ENCODE measurements at regions not wholly inside any gene's neighbourhood (a gene's known extent, or its start where the extent isn't known, plus 50 kb on each side); places are given as distances from the start of the nearest gene placed in this dataset.

DNA sequence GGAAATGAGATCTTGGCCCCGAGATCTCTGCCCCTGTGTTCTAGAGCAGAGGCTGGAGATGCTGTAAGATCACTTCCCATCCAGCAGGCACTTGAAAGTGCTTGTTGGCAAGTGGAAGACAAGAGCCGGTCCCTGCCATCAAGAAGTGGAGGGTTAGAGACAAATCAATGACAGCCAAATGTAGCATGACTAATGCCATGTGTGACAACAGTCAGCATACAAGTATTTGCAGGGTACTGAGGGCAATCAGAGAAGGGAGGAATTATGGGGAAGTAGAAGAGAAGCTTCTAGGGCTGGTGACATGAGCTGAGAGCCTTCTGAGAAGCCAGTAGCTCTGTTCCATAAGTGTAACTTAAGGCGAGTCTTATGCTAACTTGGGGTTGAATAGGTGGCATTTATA, 58.6 kb downstream of the TMEM17 start:
- DNase-seq = no peak

DNA sequence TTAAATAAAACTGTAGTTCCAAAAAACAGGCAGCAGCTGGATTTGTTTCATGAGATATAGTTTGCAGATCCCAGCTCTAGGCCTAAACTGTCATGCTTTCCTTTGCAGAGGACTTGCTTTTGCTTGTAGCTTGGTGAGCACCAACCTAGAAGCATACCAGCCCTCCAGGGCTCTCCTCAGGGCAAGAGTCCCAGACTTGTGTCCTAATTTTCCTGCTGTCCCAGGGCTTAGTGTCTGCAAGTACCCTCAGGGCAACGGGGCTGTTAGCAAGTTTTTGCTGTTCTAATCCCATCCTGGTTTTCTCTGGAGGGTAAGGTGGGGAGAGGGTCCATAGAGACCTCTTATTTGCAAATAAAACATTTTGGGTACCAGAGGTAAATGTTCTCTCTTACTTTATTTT, 59.5 kb downstream of the TMEM17 start:
- no peak for DNase-seq

GRCh38 chr2:62443886-62444285, 62.1 kb downstream of the TMEM17 start:
- DNase-seq = no peak

- no peak for DNase-seq
Observed at GRCh38 chr2:62443471-62443870, 62.5 kb downstream of the TMEM17 start.

DNA sequence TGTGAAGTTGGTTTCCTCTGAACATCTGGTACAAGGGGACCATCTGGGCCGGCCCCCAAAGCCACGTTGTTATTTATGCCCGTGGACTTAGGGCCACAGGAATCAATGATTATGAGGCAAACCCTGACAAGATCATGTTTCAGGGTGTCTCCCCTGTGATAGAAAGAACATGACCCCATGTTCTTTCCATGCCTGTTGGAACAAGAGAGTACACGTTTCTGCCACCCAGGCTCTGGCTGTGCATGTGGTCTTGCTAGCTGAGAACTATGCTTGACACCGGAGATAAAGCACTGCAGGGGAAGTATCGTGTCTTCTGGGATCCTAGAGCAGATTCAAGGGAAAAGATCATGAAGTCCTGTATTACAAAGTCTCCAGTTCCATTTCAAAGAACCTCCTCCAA, 64.2 kb downstream of the TMEM17 start:
- no peak for DNase-seq

GRCh38 chr2:62441421-62441820, 64.6 kb downstream of the TMEM17 start:
- DNase-seq = no peak

DNA sequence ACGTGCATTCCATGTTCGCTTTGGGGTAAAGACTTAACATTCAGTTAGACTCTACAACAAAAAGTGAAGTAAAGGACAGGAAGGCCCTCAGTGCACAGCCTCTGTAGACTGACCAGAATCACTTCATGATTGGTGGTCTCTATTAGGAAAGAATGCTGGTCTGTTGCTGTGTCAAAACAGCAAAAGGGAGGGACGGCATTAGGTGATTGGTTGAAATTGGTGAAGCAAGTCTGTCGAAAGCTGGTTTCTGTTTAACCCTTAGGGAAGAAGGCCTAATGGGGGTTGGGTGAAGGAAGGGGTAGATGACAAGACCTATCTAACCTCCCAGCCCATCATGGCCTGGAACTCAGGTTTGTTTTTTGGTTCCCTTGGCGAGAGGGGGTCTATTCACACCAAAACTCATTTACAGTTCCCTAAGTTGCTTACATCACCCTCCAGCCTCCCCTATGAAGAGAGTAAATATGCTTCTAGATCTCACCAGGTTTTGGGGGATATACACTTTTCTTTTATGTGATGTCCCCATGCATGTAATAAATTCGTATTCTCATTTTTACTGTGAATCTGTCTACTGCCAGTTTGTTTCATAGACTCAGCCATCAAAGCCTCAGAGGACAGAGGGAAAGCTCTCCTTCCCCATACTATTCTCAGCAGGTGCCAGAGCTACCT, 65.6 kb downstream of the TMEM17 start:
- no peak for DNase-seq

GRCh38 chr2:62439425-62439824, 66.6 kb downstream of the TMEM17 start:
- DNase-seq = no peak

GRCh38 chr2:62437785-62438184, 68.2 kb downstream of the TMEM17 start:
- no peak for DNase-seq

- DNase-seq = no peak
Observed at GRCh38 chr2:62435720-62436119, 70.3 kb downstream of the TMEM17 start.

- no peak for DNase-seq
Observed at GRCh38 chr2:62432407-62432806, 73.6 kb downstream of the TMEM17 start.

DNA sequence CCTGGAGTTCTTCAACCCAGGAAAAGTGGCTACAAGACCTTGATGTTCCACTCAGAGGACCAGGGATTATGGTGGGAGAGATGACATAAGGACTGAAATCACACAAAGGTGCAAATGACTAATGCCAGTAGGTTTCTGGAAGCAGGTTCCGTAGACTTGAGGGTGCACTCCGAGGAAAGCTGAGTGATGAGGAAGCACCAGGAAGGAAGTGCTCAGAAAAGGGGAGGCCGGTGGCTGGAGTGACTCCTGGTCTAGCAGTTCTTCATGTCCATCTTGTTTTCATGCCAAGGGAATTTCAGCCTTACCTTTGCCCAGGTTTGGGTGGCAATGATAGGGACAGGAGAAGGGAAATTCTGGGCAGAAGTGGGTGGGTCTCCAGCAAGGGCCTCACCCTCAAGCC, 74.5 kb downstream of the TMEM17 start:
- DNase-seq = no peak

DNA sequence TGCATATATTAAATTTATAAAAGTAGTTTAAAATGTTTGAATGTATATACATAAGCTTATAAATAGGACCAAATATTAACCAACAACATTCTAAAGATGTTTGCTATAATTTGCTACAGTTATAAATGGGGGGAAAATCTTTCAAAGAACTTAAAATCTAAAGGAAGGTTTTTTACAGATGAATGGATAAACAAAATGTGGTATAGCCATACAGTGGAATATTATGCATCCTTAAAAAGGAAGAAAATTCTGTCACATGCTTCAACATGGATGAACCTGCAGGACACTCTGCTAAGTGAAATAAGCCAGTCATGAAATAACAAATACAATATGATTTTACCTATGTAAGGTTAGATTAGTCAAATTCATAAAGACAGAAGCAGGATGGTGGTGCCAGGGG, 75.8 kb downstream of the TMEM17 start:
- DNase-seq = no peak

GRCh38 chr2:62427146-62427545, 78.8 kb downstream of the TMEM17 start:
- no peak for DNase-seq

GRCh38 chr2:62426154-62426912, 79.7 kb downstream of the TMEM17 start:
- DNase-seq = no peak

GRCh38 chr2:62425684-62426083, 80.3 kb downstream of the TMEM17 start:
- DNase-seq = no peak

DNA sequence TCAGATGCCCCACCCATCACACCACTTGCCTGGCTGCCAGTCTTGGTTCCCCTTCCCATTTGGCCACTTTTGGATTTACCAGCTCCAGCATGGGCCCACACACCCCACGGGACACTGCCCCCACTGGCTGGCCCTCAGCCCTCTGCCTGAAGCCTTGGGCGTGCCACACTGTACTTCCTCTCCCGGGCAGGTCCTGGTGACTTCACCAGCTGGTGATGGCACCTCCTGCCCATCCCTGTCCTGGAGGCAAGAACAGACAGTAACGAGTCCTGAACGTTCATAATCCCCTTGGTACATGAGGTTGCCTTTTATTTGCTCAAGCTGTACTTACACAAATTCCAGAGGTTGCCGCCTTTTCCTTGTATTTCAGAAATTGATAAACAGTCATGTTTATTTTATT, 81.1 kb downstream of the TMEM17 start:
- DNase-seq = no peak

DNA sequence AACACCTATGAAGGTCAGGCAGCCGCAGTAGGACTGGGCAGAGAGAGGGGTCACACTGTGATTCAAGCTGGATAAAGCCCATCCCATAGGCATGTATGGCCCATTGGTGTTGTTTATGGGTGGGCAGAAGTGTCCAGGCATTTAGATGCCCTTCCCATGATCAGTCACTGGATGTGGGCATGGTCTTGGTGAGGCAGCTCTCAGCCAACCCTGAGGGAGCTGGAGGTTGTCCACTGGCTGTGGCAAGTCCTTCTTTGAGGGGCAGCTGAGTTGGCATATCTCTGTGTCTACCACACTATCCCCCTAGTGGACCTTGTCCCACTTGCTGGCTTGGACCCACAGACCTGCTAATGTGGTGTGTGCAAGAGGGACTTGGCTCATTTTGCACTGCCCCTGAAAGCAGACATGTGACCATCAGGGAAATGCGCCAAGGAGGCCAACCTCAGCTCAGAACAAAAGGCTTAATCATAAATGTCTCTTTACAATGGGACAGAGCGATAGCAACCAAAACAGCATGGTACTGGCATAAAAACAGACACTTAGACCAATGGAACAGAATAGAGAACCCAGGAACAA, 82.0 kb downstream of the TMEM17 start:
- DNase-seq = no peak

GRCh38 chr2:62423235-62423634, 82.8 kb downstream of the TMEM17 start:
- DNase-seq = no peak

GRCh38 chr2:62415518-62415917, 90.5 kb downstream of the TMEM17 start:
- no peak for DNase-seq

GRCh38 chr2:62415019-62415431, 91.0 kb downstream of the TMEM17 start:
- DNase-seq = no peak

GRCh38 chr2:62413116-62413663, 92.8 kb downstream of the TMEM17 start:
- DNase-seq = no peak

- DNase-seq = no peak
Observed at GRCh38 chr2:62412347-62412742, 93.7 kb downstream of the TMEM17 start.

DNA sequence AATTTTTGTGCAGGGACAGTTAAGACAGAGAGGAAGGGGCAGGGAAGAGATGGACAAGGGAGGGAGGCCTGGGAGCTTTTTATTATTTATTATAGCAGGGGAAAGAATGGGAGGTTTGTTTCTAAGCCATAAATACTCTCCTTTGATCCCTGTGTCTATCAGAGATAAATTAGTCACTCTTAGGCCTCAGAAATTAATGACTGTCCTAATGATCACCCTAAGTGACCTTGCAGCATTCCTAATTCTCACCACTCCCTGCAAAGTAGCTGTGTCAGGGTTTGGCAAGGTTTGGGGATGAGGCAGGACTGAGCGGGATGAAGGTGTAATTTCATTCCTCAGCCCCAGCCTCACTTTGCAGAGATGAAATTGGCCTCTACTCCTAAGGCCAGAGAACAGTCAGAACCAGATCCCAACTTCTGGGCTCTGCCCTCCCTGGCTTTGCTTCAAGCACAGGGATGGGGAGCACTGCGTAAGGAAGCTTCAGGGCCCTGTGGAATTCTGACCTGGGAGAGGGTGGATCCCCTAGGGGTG, 95.0 kb downstream of the TMEM17 start:
- no peak for DNase-seq

All from activated effector memory CD4-positive, alpha-beta T cell treated with anti-CD3 and anti-CD28 coated beads, Interleukin-2, amount 50 U/mL, for 16 hours (primary cell).